HFF-Myc (cell line): ENCODE measurements at regions not wholly inside any gene's neighbourhood (a gene's known extent, or its start where the extent isn't known, plus 50 kb on each side); places are given as distances from the start of the nearest gene placed in this dataset.

Experiments used
- DNase-seq: peaks from one replicate; pipeline ENCODE4 v3.0.0-alpha.2; 2011; ENCODE audit warnings: low read depth; ENCODE audit errors: extremely low read depth
- H3K4me3 ChIP-seq: replicated peaks from 2 replicates; pipeline ENCODE4 v1.5.1; 2011; ENCODE audit warnings: low read depth, mild to moderate bottlenecking, control low read depth, low read length
- CTCF ChIP-seq: IDR thresholded peaks from 2 replicates; pipeline ENCODE4 v1.5.1; 2012; ENCODE audit warnings: mild to moderate bottlenecking, low read depth, low read length, control low read depth; ENCODE audit errors: missing control alignments

GRCh38 chr1:241412646-241413045 is 55.6 kb upstream of the RGS7 start:
- DNase-seq, result no peak
- no peak overlapping the region for H3K4me3 ChIP-seq
- no peak for TF ChIP-seq CTCF

DNA sequence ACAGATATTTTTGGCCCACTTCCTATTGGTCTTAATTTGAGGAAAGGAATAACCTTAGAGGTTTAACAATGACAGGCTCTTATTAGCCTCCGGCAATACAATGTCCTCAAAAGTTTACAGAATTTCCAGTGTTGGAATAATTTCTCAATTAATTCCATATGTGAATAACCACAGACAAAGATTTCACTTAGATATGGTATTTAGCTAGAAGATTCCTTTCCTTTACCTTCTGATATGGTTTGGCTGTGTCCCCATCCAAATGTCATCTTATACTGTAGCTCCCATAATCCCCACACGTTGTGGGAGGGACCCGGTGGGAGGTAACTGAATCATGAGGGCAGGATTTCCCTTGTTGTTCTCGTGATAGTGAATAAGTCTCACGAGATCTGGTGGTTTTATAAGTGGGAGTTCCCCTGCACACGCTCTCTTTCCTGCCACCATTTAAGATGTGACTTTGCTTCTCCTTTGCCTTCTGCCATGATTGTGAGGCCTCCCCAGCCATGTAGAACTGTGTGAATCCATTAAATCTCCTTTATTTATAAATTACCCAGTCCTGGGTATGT is 54.9 kb upstream of the RGS7 start:
- no peak overlapping the region for H3K4me3 ChIP-seq
- TF ChIP-seq CTCF, result no peak
- DNase-seq, result peak; percentile 72

GRCh38 chr1:241411056-241411775 is 54.2 kb upstream of the RGS7 start:
- TF ChIP-seq CTCF, result no peak
- H3K4me3 ChIP-seq, result no peak overlapping the region
- DNase-seq, result no peak

- TF ChIP-seq CTCF, result no peak
- H3K4me3 ChIP-seq, result no peak overlapping the region
- no peak for DNase-seq
Observed at GRCh38 chr1:241408170-241408569, 51.2 kb upstream of the RGS7 start.
